ENCODE measurements at regions not wholly inside any gene's neighbourhood (a gene's known extent, or its start where the extent isn't known, plus 50 kb on each side); places are given as distances from the start of the nearest gene placed in this dataset.
"Not testable (repeated sequence)": the region's sequence is repeated elsewhere in the genome, so short reads cannot be mapped to it uniquely, and the experiment has no call there.

GRCh38 chr10:14423111-14423744 lies 92.5 kb upstream of the FRMD4A start:
- DNase-seq = no peak

DNA sequence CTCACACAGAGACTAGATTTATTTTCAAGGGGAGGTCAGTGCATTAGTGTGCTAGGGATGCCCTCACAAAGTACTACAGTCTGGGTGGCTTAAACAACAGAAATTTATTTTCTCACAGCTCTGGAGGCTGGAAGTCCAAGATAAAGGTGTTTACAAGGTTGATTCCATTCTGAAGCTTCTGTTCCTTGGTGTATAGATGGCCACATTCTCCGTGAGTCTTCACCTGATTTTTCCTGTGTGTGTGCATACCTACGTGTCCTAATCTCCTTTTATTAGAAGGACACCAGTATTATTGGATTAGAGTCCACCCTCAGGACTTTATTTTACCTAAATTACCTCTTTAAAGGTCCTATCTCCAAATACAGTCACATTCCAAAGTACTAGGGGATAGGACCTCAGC lies 91.7 kb upstream of the FRMD4A start:
- DNase-seq = no peak

GRCh38 chr10:14421941-14422340 lies 91.2 kb upstream of the FRMD4A start:
- no peak for DNase-seq

DNA sequence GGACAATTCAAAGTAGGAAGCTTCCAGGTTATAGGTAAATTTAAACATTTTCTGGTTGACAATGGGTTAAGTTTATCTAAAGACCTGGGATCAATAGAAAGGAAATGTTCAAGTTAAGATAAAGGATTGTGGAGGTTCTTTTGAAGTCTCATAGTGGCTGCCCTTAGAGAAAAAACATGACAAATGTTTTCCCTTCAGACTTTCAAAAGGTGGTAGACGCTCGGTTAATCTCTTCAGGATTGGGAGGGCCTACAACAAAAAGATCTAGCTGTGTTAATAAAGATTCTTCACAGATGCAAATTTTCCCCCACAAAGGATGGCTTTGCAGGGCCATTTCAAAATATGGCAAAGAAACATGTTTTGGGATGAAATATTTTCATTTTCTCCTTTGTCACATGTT lies 86.6 kb upstream of the FRMD4A start:
- not testable (repeated sequence) for DNase-seq

DNA sequence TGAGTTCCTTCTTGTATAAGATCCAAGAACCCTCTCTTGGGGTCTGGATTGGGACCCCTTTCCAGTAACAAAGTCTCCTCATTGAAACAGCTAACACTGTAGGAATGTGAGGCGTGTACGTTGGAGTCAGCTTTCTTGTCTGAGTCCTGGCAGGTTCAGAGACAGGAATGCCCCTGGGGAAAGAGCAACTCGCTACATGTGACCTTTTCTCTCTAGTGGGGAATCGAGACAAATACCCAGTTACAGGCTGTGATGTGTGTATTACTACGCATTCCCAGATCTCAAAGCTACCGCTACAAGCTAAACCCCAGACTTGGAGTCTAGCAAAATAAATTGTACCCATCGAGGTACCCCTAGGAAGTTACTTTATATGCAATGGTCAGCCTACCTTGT lies 85.6 kb upstream of the FRMD4A start:
- DNase-seq = no peak

DNA sequence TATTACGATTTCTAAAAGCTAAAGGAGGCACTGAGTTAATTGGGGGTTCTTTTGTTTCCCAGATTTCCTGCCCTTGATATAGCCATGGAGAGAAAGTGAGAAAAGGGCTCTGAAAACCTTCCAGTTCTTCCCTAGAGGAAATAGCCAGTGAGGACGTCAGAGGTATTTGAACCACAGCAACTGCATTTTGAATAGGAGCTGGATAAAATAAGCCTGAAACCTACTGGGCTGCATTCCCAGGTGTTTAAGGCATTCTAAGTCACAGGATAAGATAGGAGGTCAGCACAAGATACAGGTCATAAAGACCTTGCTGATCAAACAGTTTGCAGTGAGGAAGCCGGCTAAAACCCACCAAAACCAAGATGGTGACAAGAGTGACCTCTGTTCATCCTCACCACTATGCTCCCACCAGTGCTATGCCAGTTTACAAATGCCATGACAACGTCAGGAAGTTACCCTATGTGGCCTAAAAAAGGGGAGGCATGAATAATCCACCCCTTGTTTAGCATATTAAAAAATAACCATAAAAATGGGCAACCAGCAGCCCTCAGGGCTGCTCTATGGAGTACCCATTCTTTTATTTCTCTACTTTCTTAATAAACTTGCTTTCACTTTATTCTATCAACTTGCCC lies 85.1 kb upstream of the FRMD4A start:
- no peak for DNase-seq

GRCh38 chr10:14414901-14415300 lies 84.2 kb upstream of the FRMD4A start:
- no peak for DNase-seq

GRCh38 chr10:14413523-14413922 lies 82.8 kb upstream of the FRMD4A start:
- no peak for DNase-seq

GRCh38 chr10:14412624-14413023 lies 81.9 kb upstream of the FRMD4A start:
- no peak for DNase-seq

DNA sequence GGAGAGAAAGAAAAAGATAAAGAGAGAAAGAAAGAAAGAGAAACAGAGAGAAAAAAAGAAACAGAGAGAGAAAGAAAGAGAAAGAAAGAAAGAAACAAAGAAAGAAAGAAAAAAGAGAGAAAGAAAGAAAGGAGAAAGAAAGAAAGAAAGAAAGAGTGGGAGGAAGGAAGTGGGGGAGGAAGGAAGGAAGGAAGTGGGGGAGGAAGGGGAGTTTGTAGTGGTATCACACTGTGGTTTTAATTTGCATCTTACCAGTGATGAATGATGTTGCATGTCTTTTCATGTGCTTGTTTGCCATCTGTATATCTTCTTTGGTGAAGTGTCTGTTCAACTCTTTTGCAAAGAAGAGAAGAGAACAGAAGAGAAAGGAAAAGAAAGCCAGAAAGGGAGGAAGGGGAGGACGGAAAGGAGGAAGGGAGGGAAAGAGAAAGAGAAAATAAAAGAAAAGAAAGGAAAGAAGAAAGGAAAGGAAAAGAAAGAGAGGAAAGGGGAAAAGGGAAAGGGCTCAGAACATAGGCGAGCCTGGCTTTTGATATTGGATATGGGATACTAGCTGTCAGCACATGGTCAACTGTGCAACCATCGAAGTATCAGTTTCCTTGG lies 79.2 kb upstream of the FRMD4A start:
- no peak for DNase-seq

DNA sequence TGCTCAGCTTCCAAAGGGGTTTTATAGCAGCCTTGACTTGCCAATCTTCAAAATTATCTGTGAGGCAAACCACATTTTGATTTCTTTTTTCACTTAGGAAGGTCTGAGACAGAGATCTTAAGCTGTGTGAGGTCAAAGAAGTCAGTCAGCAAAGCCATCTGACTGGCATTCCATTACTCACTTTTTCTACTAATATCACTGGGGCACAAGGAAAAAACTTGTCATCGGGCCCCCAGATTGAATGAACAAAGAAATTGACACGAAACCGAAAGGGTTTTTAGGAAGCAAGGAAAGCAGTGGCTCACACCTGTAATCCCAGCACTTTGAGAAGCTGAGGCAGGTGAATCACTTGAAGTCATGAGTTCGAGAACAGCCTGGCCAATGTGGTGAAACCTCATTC lies 78.5 kb upstream of the FRMD4A start:
- DNase-seq = no peak

- DNase-seq = no peak
Measured at GRCh38 chr10:14408139-14408538, 77.4 kb upstream of the FRMD4A start.

- no peak for DNase-seq
Measured at GRCh38 chr10:14407567-14407966, 76.8 kb upstream of the FRMD4A start.

- peak; percentile 24 for DNase-seq
Measured at GRCh38 chr10:14405076-14406065, 74.6 kb upstream of the FRMD4A start.

DNA sequence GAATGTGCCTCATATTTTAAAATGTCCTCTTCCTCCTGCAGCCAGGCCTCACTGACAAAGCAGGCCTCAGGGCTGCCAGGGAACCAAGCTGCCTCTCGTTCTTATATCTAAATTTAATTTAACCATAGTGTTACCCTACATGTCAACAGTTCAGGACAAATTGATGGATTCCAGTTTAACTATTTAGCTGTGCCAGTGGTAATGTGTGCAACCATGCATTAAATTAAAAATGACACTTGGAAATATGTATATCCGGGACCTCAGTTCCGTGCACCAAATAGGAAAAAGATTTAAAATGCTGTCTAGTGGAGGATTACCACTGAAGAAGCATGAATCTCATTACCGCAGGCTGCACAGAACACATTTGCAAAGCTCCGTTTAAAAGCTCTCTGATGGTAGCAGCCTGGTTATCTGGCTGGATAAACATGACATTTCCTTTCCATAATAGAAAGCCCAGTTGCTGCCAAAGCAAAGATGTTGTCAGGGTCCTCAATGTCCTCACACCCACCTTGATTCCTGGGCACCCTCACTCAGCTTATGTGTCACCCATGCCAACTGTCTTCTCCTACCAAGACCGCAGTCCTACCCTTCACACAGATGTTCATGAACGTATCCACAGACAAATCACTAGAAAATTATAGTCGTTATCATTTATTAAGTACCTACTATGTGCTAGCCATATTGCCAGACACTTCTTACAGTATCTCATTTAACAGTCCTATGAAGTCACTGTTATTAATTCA lies 73.3 kb upstream of the FRMD4A start:
- peak; percentile 7 for DNase-seq

- DNase-seq = no peak
Measured at GRCh38 chr10:14403359-14403758, 72.6 kb upstream of the FRMD4A start.

DNA sequence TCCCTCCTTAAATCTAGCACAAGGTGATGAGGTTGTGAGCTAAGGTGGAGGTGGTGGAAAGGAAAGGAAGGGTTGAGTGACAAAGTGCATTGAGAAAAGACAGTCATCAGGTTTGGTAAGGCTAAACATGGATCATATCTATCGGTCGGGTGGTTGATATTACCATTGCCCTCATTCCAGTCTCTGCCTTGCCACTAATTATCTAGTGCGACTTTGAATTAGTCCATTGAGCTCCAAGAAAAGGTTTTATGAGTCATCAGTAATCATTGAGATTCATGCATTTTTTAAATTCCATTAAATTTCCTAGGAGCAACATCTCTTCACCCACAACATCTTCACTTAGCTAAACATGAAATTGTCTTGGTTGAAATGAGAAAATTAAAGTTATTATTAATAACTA lies 68.9 kb upstream of the FRMD4A start:
- no peak for DNase-seq

GRCh38 chr10:14397066-14397465 lies 66.3 kb upstream of the FRMD4A start:
- peak; percentile 79 for DNase-seq

- peak; percentile 52 for DNase-seq
Measured at GRCh38 chr10:14396411-14397048, 65.8 kb upstream of the FRMD4A start.

- no peak for DNase-seq
Measured at GRCh38 chr10:14394179-14394578, 63.5 kb upstream of the FRMD4A start.

DNA sequence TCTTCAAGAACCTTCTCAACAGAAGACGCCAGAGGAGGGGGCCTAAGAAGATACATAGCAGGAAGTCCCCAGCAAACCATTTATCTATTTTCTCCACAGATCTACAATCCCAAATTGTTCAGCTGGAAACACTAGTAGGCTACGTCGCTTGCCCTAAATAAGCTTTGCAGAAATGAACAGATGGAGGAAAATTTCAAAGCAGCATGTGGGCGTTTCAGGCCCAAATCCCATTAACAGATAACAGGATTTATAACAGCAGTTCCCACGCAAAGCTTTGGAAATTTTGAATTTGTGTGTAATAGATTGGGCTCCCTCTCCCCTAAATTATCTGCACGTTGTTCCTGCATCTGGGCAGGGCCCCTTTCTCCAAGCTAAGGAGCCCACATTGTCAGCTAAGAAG lies 60.6 kb upstream of the FRMD4A start:
- DNase-seq = peak; percentile 51

- DNase-seq = no peak
Measured at GRCh38 chr10:14389981-14390590, 59.4 kb upstream of the FRMD4A start.

Data from NCI-H446 treated with DMSO at 0.1 percent for 48 hours (cell line).